Panc1 (cell line): ENCODE measurements at regions not wholly inside any gene's neighbourhood (a gene's known extent, or its start where the extent isn't known, plus 50 kb on each side); places are given as distances from the start of the nearest gene placed in this dataset.

Experiments
- ATAC-seq: fragments of 200-7000 bp; cut with Tn5 transposase; 2 replicates; pipeline ENCODE4 v1.9.1; 2020; ENCODE audit warnings: mild to moderate bottlenecking, moderate library complexity
- BruUV-seq: library from RNA; stranded (reverse); fragments of 400-500 nt; replicated peaks from 2 replicates; lab custom pipeline; 2021; lab: Mats Ljungman, UMichigan
- CTCF ChIA-PET: fragments of 300-600 bp; sonication (Branson Sonifier 250); formaldehyde crosslinking; loops from one replicate; lab custom pipeline; 2022; ENCODE audit warnings: antibody characterized with exemption; lab: Charles Lee
- POLR2A ChIA-PET: fragments of 300-600 bp; sonication (Branson Sonifier 250); formaldehyde crosslinking; loops from one replicate; lab custom pipeline; 2022; ENCODE audit warnings: antibody characterized with exemption; lab: Charles Lee
- DNase-seq: peaks from one replicate; pipeline ENCODE4 v3.0.0-alpha.2; 2010; ENCODE audit warnings: low read depth, low spot score
- H3K27ac ChIP-seq: 2 replicates; pipeline ENCODE4 v1.5.1; 2011; ENCODE audit warnings: mild to moderate bottlenecking, low read length, inconsistent platforms
- H3K27me3 ChIP-seq: fragments of 200-500 bp; sonication (Bioruptor generic); 2 replicates; pipeline ENCODE4 v1.6.0; 2014; ENCODE audit warnings: low read length, inconsistent platforms; ENCODE audit not compliant: control insufficient read depth, insufficient read depth
- H3K36me3 ChIP-seq: fragments of 200-500 bp; sonication (Bioruptor generic); 2 replicates; pipeline ENCODE4 v1.5.1; 2014; ENCODE audit warnings: inconsistent platforms, mild to moderate bottlenecking, low read length, moderate library complexity; ENCODE audit not compliant: control insufficient read depth, insufficient read depth
- H3K4me1 ChIP-seq: 2 replicates; pipeline ENCODE4 v1.5.1; 2011; ENCODE audit warnings: inconsistent platforms, mild to moderate bottlenecking, low read length, moderate library complexity; ENCODE audit not compliant: control insufficient read depth, insufficient read depth
- H3K4me3 ChIP-seq, 2 experiments: 2 replicates each; pipeline ENCODE4 v1.5.1; 2011 to 2012; ENCODE audit warnings: low read depth in 2 of 2, low read length in 2 of 2, mild to moderate bottlenecking in 2 of 2, inconsistent platforms in 1 of 2, moderate library complexity in 1 of 2
- H3K9me3 ChIP-seq: fragments of 200-500 bp; sonication (Bioruptor generic); 2 replicates; pipeline ENCODE4 v1.5.1; 2014; ENCODE audit warnings: low read depth, mild to moderate bottlenecking, inconsistent platforms, low read length, moderate library complexity; ENCODE audit not compliant: control insufficient read depth, insufficient read depth
- CTCF ChIP-seq: fragments of 450-650 bp; IDR thresholded peaks from 2 replicates; pipeline ENCODE4 v1.5.1; 2017; ENCODE audit warnings: mild to moderate bottlenecking
- POLR2AphosphoS5 ChIP-seq: IDR thresholded peaks from 2 replicates; pipeline ENCODE4 v1.6.1; 2012; ENCODE audit warnings: mild to moderate bottlenecking, low read depth, low read length, moderate library complexity
- SIN3A ChIP-seq: IDR thresholded peaks from 2 replicates; pipeline ENCODE4 v1.6.1; 2012; ENCODE audit warnings: low read depth, mild to moderate bottlenecking, low read length, moderate library complexity, borderline replicate concordance; ENCODE audit not compliant: insufficient read depth
- TCF7L2 ChIP-seq: IDR thresholded peaks from 2 replicates; pipeline ENCODE4 v1.6.1; 2011; ENCODE audit warnings: mild to moderate bottlenecking, low read depth, low read length, inconsistent platforms
- in situ Hi-C: cut with HindIII; loops from 2 replicates; pipeline ENCODE4 v1.10.0; 2016; ENCODE audit warnings: low sequenced_read_pairs, low pct_unique_long_range_greater_than_20kb
- intact Hi-C: fragments of 100-400 bp; cut with micrococcal nuclease; formaldehyde crosslinking; loops from one replicate; pipeline ENCODE4 v1.10.0; 2022; ENCODE audit not compliant: unreplicated experiment
- TF ChIP-seq, protein P1 (sequence below), 2 experiments: IDR thresholded peaks; 2 replicates each; pipeline ENCODE4 v1.6.1; 2011 to 2012; ENCODE audit warnings: low read depth in 2 of 2, control low read depth in 1 of 2, low read length in 1 of 2, mild to moderate bottlenecking in 1 of 2, moderate library complexity in 1 of 2; ENCODE audit not compliant: insufficient read depth in 1 of 2

DNA sequence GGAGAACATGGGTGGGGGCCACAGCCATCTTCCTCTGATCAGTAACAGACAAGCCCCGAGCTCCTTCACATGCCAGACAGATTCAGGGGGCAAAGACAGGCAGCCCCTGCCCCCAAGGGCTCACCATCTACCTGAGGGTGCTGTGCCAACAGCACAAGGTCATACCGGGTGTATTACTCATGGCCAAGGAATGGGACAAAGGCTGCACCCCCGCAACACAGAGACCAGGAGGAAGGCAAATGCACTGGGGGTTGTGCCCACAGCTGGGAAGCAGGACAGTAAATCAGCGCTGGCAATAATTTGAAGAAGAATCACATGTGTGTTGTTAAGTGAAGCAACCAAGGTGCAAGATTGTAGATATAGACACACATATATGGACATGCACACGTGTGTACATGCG lies 137.1 kb downstream of the C16orf95 start:
- Histone ChIP-seq H3K9me3 (no peaks in the 10 kb centered on the region), H3K4me3 (no peak overlapping the region), H3K27ac (no peak overlapping the region), H3K4me1 (no peaks in the 10 kb centered on the region), H3K27me3 (no peaks in the 10 kb centered on the region), H3K36me3 (no peaks in the 10 kb centered on the region)
- POLR2A ChIA-PET, result no interaction called here
- no peak for DNase-seq
- intact Hi-C loops, result no loop called here
- BruUV-seq, result no TSS peak
- no peak for ATAC-seq
- CTCF ChIA-PET, result no interaction called here
- no peak for TF ChIP-seq CTCF
- TF ChIP-seq SIN3A, result no peak
- TF ChIP-seq POLR2AphosphoS5, result no peak
- TF ChIP-seq, protein P1, sequence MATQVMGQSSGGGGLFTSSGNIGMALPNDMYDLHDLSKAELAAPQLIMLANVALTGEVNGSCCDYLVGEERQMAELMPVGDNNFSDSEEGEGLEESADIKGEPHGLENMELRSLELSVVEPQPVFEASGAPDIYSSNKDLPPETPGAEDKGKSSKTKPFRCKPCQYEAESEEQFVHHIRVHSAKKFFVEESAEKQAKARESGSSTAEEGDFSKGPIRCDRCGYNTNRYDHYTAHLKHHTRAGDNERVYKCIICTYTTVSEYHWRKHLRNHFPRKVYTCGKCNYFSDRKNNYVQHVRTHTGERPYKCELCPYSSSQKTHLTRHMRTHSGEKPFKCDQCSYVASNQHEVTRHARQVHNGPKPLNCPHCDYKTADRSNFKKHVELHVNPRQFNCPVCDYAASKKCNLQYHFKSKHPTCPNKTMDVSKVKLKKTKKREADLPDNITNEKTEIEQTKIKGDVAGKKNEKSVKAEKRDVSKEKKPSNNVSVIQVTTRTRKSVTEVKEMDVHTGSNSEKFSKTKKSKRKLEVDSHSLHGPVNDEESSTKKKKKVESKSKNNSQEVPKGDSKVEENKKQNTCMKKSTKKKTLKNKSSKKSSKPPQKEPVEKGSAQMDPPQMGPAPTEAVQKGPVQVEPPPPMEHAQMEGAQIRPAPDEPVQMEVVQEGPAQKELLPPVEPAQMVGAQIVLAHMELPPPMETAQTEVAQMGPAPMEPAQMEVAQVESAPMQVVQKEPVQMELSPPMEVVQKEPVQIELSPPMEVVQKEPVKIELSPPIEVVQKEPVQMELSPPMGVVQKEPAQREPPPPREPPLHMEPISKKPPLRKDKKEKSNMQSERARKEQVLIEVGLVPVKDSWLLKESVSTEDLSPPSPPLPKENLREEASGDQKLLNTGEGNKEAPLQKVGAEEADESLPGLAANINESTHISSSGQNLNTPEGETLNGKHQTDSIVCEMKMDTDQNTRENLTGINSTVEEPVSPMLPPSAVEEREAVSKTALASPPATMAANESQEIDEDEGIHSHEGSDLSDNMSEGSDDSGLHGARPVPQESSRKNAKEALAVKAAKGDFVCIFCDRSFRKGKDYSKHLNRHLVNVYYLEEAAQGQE (IDR thresholded peaks at IDR 0.05; ENCODE audit: insufficient read depth in 1 of 2, low read depth in 2 of 2, low read length in 1 of 2), result no peak
- TF ChIP-seq TCF7L2, result no peak
- in situ Hi-C loops, result no loop called here

DNA sequence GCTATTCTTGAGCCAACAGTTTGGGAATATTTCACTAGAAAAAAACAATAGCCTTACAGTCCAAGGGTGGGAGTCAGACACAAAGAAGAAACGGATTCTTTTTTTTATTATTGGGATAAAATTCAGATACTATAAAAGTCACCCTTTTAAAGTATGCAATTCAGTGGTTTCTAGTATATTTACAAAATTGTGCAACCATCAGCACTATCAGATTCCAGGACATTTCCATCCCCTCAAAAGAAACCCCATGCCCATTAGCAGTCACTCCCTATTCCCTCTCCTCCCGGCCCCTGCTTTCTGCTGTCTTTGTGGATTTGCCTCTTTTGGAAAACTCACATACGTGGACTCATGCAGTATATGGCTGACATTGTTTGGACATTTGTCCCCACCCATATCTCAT lies 134.4 kb downstream of the C16orf95 start:
- Histone ChIP-seq H3K27ac (no peak overlapping the region), H3K4me3 (no peak overlapping the region), H3K9me3 (no peaks in the 10 kb centered on the region), H3K36me3 (no peaks in the 10 kb centered on the region), H3K27me3 (no peaks in the 10 kb centered on the region), H3K4me1 (no peaks in the 10 kb centered on the region)
- ChIA-PET POLR2A (no interaction called here), CTCF (interaction anchor here (0.5 kb wide), 1 partner anchor 132 kb away, joined by 3 read pairs; no protein-coding TSS in a partner anchor)
- DNase-seq (no peak), ATAC-seq (no peak)
- no TSS peak for BruUV-seq
- in situ Hi-C loops, result no loop called here
- TF ChIP-seq POLR2AphosphoS5 (no peak), CTCF (no peak), TCF7L2 (no peak), SIN3A (no peak)
- TF ChIP-seq, protein P1 (IDR thresholded peaks at IDR 0.05; ENCODE audit: insufficient read depth in 1 of 2, low read depth in 2 of 2, low read length in 1 of 2), result no peak
- intact Hi-C loops, result no loop called here
